Stimulated activated CD4-positive, alpha-beta T cell treated with anti-CD3 and anti-CD28 coated beads, Interleukin-15, amount 100 ng/mL, for 48 hours (primary cell): ENCODE measurements at regions not wholly inside any gene's neighbourhood (a gene's known extent, or its start where the extent isn't known, plus 50 kb on each side); places are given as distances from the start of the nearest gene placed in this dataset.
"Not testable (repeated sequence)": the region's sequence is repeated elsewhere in the genome, so short reads cannot be mapped to it uniquely, and the experiment has no call there.

ENCODE experiments used
- DNase-seq, 2 donors: peaks; one replicate each; pipeline ENCODE4 v3.0.0-alpha.2; 2020; ENCODE audit warnings: low read depth in 2 of 2

DNA sequence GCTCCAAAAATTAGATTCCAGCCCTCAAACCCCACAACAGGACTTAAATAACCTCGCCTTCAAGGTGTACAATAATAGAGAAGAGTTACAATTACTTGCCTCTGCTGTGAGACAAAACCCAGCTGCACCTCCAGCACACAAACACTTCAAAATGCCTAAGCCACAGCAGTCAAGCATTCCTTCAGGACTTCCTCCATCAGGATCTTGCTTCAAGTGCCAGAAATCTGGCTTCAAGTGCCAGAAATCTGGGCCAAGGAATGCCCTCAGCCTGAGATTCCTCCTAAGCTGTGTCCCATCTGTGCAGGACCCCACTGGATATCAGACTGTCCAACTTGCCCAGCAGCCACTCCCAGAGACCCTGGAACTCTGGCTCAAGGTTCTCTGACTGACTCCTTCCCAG, 1088.3 kb downstream of the SORCS3 start:
- DNase-seq = no peak

DNA sequence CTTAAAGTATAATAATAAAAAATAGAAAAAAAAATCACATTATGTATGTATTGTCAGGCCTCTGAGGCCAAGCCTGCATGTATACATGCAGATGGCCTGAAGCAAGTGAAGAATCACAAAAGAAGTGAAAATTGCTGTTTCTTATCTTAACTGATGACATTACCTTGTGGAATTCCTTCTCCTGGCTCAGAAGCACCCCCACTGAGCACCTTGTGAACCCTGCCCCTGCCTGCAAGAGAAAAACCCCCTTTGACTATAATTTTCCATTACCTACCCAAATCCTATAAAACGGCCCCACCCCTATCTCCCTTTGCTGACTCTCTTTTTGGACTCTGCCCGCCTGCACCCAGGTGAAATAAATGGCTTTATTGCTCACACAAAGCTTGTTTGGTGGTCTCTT, 1086.5 kb downstream of the SORCS3 start:
- not testable (repeated sequence) for DNase-seq

DNA sequence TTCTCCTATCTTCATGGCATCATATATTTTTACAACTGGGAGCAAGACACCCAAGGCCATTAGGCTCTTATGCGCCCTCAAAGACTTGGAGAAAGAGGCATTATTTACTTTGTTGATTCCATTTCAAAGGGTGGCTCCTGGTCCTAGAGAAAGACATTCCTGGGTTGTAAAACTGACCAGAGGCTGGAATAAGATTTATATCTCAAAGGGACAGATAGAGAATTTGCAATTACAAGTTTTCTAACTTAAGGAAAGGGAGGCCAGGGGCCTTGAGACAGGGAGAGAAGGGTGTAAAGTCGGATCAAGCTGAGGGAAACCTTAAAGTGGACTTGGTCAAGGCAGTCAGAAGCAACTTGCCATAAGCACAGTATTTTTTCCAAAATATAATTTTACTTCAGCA, 1086.0 kb downstream of the SORCS3 start:
- DNase-seq = no peak

- no peak for DNase-seq
Observed at GRCh38 chr10:105726149-105726548, 1085.1 kb downstream of the SORCS3 start.

GRCh38 chr10:105725007-105725406, 1083.9 kb downstream of the SORCS3 start:
- DNase-seq = no peak

DNA sequence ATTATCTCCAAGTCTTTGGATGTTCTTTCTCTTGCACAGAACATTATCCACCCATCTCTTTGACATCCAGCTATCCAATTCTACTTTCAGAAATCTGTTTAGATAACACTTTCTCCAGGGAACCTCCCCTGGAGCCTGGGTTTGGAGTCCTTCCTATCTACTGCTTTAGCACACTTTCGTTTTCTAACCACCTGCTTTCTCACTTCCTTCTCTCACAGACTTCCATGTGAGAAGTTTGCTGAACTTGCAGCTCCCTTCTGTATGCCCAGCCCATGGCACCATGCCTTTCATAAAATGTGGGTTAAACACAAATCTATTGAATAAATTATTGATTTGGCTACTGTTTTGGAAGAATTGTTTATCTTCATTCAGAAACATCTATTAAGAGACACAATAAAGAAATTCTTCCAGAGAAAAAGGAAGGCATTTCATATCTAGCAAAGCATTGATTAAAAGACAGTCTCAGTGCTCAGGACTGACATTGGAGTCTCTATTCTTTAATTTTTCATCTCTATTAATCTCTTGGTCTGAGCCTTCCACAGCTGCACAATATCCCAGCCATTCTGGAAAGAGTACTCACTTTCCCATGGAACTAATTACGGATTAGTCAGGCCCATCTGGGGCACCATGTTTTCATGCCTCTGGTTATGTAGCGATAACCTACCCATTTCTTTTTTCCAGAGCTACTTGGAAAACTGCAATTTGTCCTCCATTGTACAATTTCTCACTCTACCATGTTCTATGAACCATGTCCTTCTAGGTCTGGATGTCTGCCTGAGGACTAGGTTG, 1077.3 kb downstream of the SORCS3 start:
- DNase-seq = no peak

DNA sequence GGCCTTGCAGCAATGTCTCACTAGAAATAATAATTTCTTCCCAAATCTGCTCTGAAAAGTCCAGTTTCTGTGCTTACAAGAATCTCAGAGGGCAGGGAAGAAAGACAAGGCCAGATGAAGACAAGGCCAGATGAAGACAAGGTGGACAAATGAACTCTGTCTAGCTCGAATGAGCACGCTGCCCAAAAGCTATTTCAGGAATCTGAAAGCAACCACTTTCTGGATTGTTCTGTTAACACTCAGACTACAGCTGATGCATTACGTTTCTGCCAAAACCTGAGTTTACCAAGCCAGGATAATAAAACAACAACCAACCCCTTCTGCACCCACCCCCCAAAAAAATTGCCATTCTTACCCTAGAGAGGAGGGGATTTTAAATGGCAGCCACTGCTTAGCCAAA, 1073.6 kb downstream of the SORCS3 start:
- DNase-seq = no peak

DNA sequence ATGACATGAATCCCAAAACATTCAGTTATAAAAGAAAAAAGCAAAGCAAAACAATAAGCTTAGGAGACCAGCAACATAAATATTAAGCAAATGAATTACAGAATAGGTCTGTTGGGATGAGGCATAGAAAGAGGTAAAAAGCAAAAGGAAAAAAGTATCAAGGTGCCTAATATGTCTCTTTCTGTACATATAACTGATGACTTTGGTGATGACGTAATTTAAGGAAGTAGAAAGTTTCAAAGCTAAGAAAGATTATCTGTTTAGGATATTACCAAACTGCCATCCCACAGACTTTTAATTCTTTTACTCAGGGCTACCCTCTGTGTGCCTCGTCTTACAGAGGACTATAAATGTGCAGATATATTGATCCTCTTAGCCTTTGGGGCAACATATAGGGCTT, 1066.5 kb downstream of the SORCS3 start:
- no peak for DNase-seq

DNA sequence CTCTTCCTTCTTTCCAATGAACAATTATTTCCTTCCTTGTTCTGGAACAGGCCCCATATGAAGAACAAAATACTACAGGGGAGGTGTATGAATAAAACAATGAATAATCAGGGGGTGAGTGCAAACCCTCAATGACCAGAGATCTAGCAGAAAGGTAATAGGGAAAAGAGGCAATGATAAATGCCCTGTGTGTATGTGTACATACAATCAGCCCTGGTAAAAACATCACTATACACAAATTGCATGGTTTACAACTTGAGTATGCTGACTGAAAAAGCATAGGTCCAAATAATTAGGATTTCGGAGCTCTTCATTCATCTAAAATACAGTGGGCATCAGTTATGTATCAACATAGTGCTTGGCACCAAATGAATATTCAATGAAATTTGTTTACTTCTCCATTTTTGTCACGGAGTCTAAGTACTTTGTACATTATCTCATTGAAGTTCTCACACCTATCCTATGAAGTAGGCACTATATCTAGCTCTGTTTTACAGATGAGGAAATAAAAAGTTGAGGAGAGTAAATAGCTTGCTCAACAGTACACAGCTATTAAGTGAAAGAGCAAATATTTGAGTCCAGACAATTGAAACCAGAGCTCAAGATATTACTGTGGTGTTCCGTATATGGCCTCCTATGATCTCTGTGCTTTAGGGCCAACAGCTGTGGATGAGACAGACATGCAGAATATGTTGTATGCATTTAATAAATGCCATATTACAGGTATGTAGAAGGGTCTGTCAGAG, 1065.4 kb downstream of the SORCS3 start:
- DNase-seq = no peak

- DNase-seq = no peak
Observed at GRCh38 chr10:105702211-105702610, 1061.1 kb downstream of the SORCS3 start.

DNA sequence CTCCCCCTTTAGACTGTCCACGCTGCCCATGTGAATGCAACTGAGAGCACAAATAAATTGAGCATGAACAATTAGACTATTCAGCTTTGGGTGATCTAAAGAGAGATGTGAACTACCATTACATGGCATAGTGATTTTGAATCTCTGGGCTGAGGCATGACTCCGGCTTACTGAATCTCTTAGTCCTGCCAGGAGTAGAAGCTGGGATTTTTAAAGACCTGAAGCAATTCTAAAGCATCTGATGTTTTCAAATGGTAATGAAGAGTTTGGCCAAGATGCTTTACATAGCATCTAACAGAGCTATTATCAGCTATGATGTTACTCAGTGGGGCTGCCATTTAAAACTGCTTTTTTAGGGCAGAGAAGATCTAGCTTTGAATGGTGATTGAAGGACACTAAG, 1059.1 kb downstream of the SORCS3 start:
- DNase-seq = no peak

DNA sequence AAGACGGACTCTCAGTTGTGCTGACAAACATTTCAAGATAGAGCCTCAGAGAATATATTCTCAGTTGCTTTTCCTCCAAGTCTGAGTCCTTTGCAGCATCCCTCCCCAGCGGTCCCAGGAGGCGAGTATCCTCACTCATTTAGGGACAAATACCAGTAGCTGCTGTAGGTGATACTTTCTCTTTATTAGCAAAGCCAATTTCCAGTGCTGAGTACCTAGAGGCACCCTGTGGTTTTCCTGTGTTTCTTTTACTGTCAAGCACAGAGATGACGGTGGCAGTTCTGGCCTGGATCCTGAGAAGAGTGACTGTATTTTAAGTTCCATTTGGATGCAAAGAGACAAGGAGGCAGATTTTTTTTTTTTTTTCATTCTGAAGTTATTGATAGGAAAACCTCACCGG, 1058.4 kb downstream of the SORCS3 start:
- DNase-seq = no peak

DNA sequence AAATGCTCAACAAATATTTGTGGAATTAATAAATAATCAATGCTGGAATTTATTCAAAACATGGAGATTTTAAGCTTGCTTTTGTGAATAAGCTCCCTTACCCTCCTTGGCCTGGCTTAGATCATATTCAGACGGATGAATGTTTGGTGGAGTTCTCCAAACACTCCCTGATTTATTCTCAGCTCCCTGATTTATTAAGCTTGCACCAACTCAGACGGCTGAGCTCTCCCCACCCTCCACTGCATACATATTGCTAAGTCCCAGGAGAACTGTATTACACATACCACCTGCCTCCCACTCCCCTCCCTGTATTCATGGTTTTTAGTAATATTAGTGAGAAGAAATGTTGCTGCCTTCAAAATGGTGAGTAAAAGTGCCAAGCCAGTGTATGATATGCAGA, 1057.5 kb downstream of the SORCS3 start:
- DNase-seq = no peak

DNA sequence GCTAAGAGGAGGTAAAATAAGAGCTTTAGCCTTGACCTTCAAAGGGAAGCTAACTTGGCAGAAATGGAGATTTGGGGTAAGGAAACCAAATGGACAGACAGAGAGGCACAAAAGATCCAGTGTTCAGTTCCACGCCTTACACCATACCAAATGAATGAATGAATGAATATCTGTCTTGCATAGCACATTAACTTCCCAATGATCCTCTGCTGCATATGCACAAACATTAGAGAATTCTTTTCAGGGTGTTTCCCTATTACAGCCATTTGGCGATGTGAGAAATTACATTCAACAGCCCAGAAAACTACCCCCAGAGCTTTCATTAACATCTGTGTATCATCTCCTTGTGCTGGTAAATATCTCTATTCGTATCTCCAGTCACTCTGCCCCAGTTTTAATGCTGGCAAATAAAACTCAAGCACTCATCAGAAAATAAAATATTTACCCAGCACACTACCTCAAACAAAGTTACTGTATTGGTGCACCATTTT, 1056.2 kb downstream of the SORCS3 start:
- DNase-seq = no peak

DNA sequence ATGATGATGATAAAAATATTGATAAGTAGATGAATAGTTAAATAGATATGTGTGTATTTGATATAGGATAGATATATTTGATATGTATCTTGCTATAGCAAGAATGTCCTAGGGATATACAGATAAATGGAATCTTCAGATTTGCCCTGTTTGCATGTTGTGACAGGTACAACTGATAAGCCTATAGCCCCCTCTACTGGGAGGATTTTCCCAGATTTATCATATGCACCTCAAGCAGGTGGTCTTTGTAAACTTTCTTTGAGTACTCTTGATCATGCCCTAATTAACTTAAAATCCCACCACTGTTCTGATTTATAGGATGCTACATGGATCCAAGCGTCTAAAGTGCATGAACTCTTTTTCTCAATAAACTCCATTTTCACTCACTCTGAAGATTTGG, 1050.7 kb downstream of the SORCS3 start:
- DNase-seq = no peak

DNA sequence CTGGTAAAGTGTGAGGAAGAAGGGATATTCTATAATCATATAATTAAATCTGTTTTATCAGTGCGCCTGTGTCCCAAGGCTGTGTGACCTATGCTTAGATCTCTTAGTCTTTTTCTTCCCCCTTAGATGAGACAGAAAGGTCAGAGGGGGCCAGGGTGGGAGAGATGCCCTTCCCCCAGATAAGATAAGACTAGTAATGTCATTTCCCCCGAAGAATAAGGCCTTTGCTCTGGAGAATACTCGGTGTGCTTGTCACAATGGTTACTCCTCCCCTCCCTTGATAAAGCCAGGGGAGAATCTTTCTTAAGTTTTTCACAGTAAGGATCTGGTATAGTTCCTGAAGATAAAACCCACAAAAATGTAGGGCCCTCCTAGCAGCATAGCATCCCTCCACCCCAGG, 1041.8 kb downstream of the SORCS3 start:
- DNase-seq = no peak

GRCh38 chr10:105681051-105681450, 1040.0 kb downstream of the SORCS3 start:
- no peak for DNase-seq

GRCh38 chr10:105679781-105680180, 1038.7 kb downstream of the SORCS3 start:
- no peak for DNase-seq

DNA sequence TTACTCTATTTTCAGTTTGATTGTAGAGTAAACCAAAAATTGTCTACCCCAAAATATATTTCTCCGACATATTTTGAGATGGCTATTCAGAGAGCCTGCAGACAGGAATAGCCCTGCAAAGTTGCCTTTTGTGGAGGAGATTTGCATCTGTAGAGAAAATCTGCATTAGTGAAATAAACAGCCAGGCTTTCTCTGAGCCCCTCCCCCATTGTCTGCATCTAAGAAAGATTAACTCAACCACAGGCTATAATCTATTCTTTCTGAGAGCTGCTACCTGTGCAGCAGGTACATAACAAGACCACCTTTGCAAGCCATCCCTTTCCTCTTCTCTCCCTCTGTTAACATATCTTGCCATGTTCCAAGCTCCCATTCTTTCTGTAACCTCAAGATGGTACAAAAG, 1034.2 kb downstream of the SORCS3 start:
- no peak for DNase-seq

DNA sequence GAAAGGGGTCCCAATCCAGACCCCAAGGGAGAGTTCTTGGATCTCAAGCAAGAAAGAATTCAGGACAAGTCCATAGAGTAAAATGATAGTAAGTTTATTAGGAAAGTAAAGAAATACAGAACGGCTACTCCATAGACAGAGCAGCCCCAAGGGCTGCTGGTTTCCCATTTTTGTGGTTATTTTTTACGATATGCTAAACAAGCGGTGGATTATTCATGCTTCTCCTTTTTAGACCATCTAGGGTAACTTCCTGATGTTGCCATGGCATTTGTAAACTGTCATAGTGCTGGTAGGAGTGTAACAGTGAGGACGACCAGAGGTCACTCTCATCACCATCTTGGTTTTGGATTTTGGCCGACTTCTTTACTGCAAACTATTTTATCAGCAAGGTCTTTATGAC, 1033.4 kb downstream of the SORCS3 start:
- DNase-seq = no peak

GRCh38 chr10:105658696-105659095, 1017.6 kb downstream of the SORCS3 start:
- no peak for DNase-seq

- DNase-seq = no peak
Observed at GRCh38 chr10:105656856-105657255, 1015.8 kb downstream of the SORCS3 start.

- DNase-seq = no peak
Observed at GRCh38 chr10:105650306-105650705, 1009.2 kb downstream of the SORCS3 start.
